K562 (cell line): ENCODE measurements at regions not wholly inside any gene's neighbourhood (a gene's known extent, or its start where the extent isn't known, plus 50 kb on each side); places are given as distances from the start of the nearest gene placed in this dataset.

ENCODE experiments used
- ATAC-seq: fragments of 200-7000 bp; cut with Tn5 transposase; 3 replicates; pipeline ENCODE4 v1.9.1; 2020; ENCODE audit warnings: moderate library complexity
- BruUV-seq: library from RNA; stranded (reverse); fragments of 400-500 nt; replicated peaks from 2 replicates; lab custom pipeline; 2021; lab: Mats Ljungman, UMichigan
- CTCF ChIA-PET: fragments of 300-600 bp; formaldehyde crosslinking; extraction: SDS; loops from one replicate; lab custom pipeline; 2021; ENCODE audit warnings: low intra/inter-chr PET ratio; lab: Yijun Ruan, JAX
- POLR2A ChIA-PET: fragments of 300-600, 350-650 bp; sonication (Branson Sonifier 250); formaldehyde crosslinking; extraction: SDS; loops from one replicate; lab custom pipeline; 2021; ENCODE audit warnings: antibody characterized with exemption, inconsistent platforms; lab: Yijun Ruan, JAX
- DNase-seq, 4 experiments: peaks; one replicate each; pipeline versions ENCODE4 v3.0.0 to v3.0.0-alpha.2; 2011 to 2018; ENCODE audit warnings: low spot score in 3 of 4, mixed read lengths in 3 of 4; ENCODE audit errors: extremely low read depth in 1 of 4
- FAIRE-seq: peaks from 2 replicates; lab custom pipeline; 2011; peaks lifted over from hg19 to GRCh38; lab: Jason Lieb, UNC
- H2AFZ ChIP-seq: 2 replicates; pipeline ENCODE4 v1.6.0; 2011; ENCODE audit warnings: low read depth, low read length, control low read depth, inconsistent platforms
- H3K27ac ChIP-seq: fragments of 200-600 bp; 3 replicates; pipeline ENCODE4 v1.8.0; 2011; ENCODE audit warnings: low read depth, mild to moderate bottlenecking, control low read depth, inconsistent platforms, low read length, moderate library complexity, mixed read lengths; ENCODE audit errors: extremely low read depth
- H3K27me3 ChIP-seq, 2 experiments: fragments of 300-600 bp in 1 of 2; 2 replicates in 1 of 2; 3 replicates in 1 of 2; pipeline versions ENCODE4 v1.6.0 to v1.8.0; 2011; ENCODE audit warnings: inconsistent platforms in 2 of 2, low read length in 2 of 2, mild to moderate bottlenecking in 1 of 2, mixed read lengths in 1 of 2, moderate library complexity in 1 of 2; ENCODE audit not compliant: control insufficient read depth in 2 of 2, insufficient read depth in 2 of 2
- H3K36me3 ChIP-seq: fragments of 300-600 bp; 3 replicates; pipeline ENCODE4 v1.8.0; 2011; ENCODE audit warnings: mild to moderate bottlenecking, low read length, inconsistent platforms; ENCODE audit not compliant: control insufficient read depth, insufficient read depth
- H3K4me1 ChIP-seq, 2 experiments: fragments of 200-600 bp in 1 of 2; replicated peaks in 1 of 2; 2 replicates in 1 of 2; 3 replicates in 1 of 2; pipeline versions ENCODE4 v1.5.1 to v1.8.0; 2011; ENCODE audit warnings: inconsistent platforms in 2 of 2, low read length in 2 of 2, mild to moderate bottlenecking in 1 of 2, mixed read lengths in 1 of 2, moderate library complexity in 1 of 2; ENCODE audit not compliant: control insufficient read depth in 2 of 2, insufficient read depth in 2 of 2
- H3K4me2 ChIP-seq: 2 replicates; pipeline ENCODE4 v1.6.1; 2011; ENCODE audit warnings: low read length, control low read depth, inconsistent platforms, mixed read lengths; ENCODE audit not compliant: insufficient read depth
- H3K4me3 ChIP-seq: fragments of 200-600 bp; sonication (generic), shearing (Covaris generic); 2 replicates; pipeline ENCODE4 v1.5.1; 2016; ENCODE audit warnings: control low read depth, inconsistent platforms
- H3K79me2 ChIP-seq: fragments of 200-600 bp; 3 replicates; pipeline ENCODE4 v1.8.0; 2011; ENCODE audit warnings: low read length, inconsistent platforms; ENCODE audit not compliant: control insufficient read depth, insufficient read depth
- H3K9ac ChIP-seq, 2 experiments: 2 replicates each; pipeline versions ENCODE4 v1.6.0 to v1.6.1; 2011; ENCODE audit warnings: low read depth in 2 of 2, low read length in 2 of 2, control low read depth in 1 of 2, inconsistent platforms in 1 of 2, mild to moderate bottlenecking in 1 of 2, mixed read lengths in 1 of 2; ENCODE audit not compliant: insufficient read depth in 1 of 2
- H3K9me1 ChIP-seq: one replicate; pipeline ENCODE4 v1.6.0; 2011; ENCODE audit warnings: inconsistent platforms, mild to moderate bottlenecking, low read length, moderate library complexity; ENCODE audit not compliant: control insufficient read depth, insufficient read depth
- H3K9me3 ChIP-seq: replicated peaks from 2 replicates; pipeline ENCODE4 v1.5.1; 2011; ENCODE audit warnings: low read depth, low read length, inconsistent platforms; ENCODE audit not compliant: control insufficient read depth, insufficient read depth
- H4K20me1 ChIP-seq: replicated peaks from 2 replicates; pipeline ENCODE4 v1.6.1; 2011; ENCODE audit warnings: low read length, inconsistent platforms, mixed read lengths; ENCODE audit not compliant: control insufficient read depth, insufficient read depth
- ATF7 ChIP-seq: fragments of 450-650 bp; IDR thresholded peaks from 2 replicates; pipeline ENCODE4 v1.7.1; 2014; ENCODE audit warnings: mild to moderate bottlenecking, moderate library complexity
- CAMTA2 ChIP-seq: fragments of 250-450 bp; sonication (Bioruptor Pico); conservative IDR thresholded peaks from 2 replicates; pipeline ENCODE4 v1.5.1; 2022
- E2F3 ChIP-seq: fragments of 250-450 bp; sonication (Bioruptor Pico); IDR thresholded peaks from 2 replicates; pipeline ENCODE4 v1.4.0; 2020; ENCODE audit warnings: mild to moderate bottlenecking
- FOSL1 ChIP-seq: fragments of 200-800 bp; sonication (Bioruptor generic); conservative IDR thresholded peaks from 2 replicates; pipeline ENCODE4 v1.6.1; 2016; ENCODE audit warnings: missing genetic modification characterization, missing compliant biosample characterization
- HLTF ChIP-seq: fragments of 450-650 bp; IDR thresholded peaks from 2 replicates; pipeline ENCODE4 v1.6.1; 2016
- MAFK ChIP-seq: IDR thresholded peaks from 2 replicates; pipeline ENCODE4 v1.6.1; 2011; ENCODE audit warnings: low read length, improper control_type of control experiment
- NFATC3 ChIP-seq: fragments of 450-650 bp; IDR thresholded peaks from 2 replicates; pipeline ENCODE4 v1.6.1; 2017; ENCODE audit warnings: mild to moderate bottlenecking
- RBM34 ChIP-seq: fragments of 200-400 bp; formaldehyde crosslinking; IDR thresholded peaks from 2 replicates; pipeline ENCODE4 v1.6.1; 2018; ENCODE audit warnings: low read length, borderline replicate concordance; ENCODE audit not compliant: insufficient read depth
- SMARCA5 ChIP-seq: fragments of 450-650 bp; IDR thresholded peaks from 2 replicates; pipeline ENCODE4 v1.6.1; 2016
- ZBTB7A ChIP-seq: IDR thresholded peaks from 2 replicates; pipeline ENCODE4 v1.6.1; 2011; ENCODE audit warnings: low read depth, mild to moderate bottlenecking, low read length, moderate library complexity, borderline replicate concordance; ENCODE audit not compliant: control insufficient read depth
- WGBS: fragments of 100-300 bp; shearing (Covaris generic); methylation state at CpG from one replicate; pipeline ENCODE4 v1.1.6; 2016; ENCODE audit warnings: low coverage, mixed read lengths; ENCODE audit not compliant: insufficient coverage; ENCODE audit errors: missing lambda C conversion rate; 5-methylcytosine and 5-hydroxymethylcytosine counted together
- in situ Hi-C: fragments of 300-500 bp; cut with MboI; formaldehyde crosslinking; loops from 4 replicates; pipeline ENCODE4 v1.15.0; 2018; ENCODE audit warnings: inconsistent platforms, mixed read lengths
- intact Hi-C: fragments of 100-400 bp; cut with micrococcal nuclease; formaldehyde crosslinking; loops from 2 replicates; pipeline ENCODE4 v1.14.2; 2022
- TF ChIP-seq, protein P1 (sequence below): IDR thresholded peaks from 2 replicates; pipeline ENCODE4 v1.6.1; 2012; ENCODE audit warnings: low read depth, low read length, improper control_type of control experiment, borderline replicate concordance
- TF ChIP-seq, protein P2 (sequence below): fragments of 450-650 bp; IDR thresholded peaks from 2 replicates; pipeline ENCODE4 v1.6.1; 2016; ENCODE audit warnings: antibody characterized with exemption
- TF ChIP-seq, protein P3 (sequence below): sonication (generic); formaldehyde crosslinking; IDR thresholded peaks from 2 replicates; pipeline ENCODE4 v1.8.0; 2023; ENCODE audit warnings: mild to moderate bottlenecking, missing genetic modification reagents
- TF ChIP-seq, protein P4 (sequence below), 3 experiments: IDR thresholded peaks in 2 of 3; conservative IDR thresholded peaks in 1 of 3; 2 replicates each; pipeline ENCODE4 v1.5.1; 2011 to 2012; ENCODE audit warnings: low read length in 3 of 3, mild to moderate bottlenecking in 3 of 3, control low read depth in 2 of 3, improper control_type of control experiment in 1 of 3, inconsistent platforms in 1 of 3, low read depth in 1 of 3, mixed read lengths in 1 of 3, moderate library complexity in 1 of 3; ENCODE audit not compliant: insufficient read depth in 2 of 3

DNA sequence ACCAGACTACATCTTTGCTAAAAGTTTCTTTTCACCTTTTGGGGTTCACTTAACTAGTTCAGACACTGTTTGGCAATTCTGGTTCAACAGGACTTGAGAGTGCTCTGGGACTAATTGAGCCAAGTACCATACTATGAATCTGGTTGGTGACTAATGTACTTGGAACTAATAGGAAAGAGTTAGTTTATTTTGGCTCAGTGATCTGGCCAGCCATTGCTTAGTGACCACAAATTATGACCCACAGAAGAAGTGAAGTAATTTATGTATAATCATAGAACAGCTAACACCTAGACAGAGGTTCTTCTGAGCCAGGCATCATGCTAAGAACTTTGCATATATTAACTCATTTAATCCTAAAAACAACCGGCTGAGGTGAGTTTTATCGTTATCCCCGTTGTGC lies 126.5 kb upstream of the JCAD start (continued):
- TF ChIP-seq, protein P1, sequence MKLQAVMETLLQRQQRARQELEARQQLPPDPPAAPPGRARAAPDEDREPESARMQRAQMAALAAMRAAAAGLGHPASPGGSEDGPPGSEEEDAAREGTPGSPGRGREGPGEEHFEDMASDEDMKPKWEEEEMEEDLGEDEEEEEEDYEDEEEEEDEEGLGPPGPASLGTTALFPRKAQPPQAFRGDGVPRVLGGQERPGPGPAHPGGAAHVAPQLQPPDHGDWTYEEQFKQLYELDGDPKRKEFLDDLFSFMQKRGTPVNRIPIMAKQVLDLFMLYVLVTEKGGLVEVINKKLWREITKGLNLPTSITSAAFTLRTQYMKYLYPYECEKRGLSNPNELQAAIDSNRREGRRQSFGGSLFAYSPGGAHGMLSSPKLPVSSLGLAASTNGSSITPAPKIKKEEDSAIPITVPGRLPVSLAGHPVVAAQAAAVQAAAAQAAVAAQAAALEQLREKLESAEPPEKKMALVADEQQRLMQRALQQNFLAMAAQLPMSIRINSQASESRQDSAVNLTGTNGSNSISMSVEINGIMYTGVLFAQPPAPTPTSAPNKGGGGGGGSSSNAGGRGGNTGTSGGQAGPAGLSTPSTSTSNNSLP: no peak
- TF ChIP-seq, protein P2, sequence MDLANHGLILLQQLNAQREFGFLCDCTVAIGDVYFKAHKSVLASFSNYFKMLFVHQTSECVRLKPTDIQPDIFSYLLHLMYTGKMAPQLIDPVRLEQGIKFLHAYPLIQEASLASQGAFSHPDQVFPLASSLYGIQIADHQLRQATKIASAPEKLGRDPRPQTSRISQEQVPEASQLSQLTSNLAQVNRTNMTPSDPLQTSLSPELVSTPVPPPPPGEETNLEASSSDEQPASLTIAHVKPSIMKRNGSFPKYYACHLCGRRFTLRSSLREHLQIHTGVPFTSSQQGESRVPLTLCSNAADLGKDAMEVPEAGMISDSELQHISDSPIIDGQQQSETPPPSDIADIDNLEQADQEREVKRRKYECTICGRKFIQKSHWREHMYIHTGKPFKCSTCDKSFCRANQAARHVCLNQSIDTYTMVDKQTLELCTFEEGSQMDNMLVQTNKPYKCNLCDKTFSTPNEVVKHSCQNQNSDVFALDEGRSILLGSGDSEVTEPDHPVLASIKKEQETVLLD: no peak
- TF ChIP-seq SMARCA5: no peak
- no peak for TF ChIP-seq E2F3

DNA sequence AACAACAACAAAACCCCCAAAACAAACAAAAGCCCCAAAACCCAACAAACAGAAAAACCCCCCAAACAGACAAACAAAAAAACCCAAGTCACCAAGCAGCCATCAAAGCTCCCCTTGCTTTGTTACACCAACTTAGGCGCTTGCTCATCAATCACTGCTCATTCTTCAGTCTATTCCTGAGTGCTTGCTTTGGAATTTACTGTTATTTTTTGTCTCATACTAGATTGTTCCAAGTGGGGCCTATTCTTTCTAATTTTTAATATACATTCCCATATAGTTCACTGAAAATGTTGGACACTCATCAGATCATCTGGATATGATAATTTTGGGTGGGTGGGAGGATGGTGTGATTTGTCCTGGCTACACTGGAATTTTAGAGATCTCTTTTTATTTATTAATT lies 126.0 kb upstream of the JCAD start:
- H3K9me3 ChIP-seq: no peaks in the 10 kb centered on the region
- 0% methylated on average over 1 of the region's 1 CpG for WGBS
- no peaks in the 10 kb centered on the region for H4K20me1 ChIP-seq
- H3K4me2 ChIP-seq: no peak overlapping the region
- CTCF ChIA-PET: interaction anchor here (1.2 kb wide), 1 partner anchor 187 kb away, joined by 4 read pairs; no protein-coding TSS in a partner anchor
- H3K4me1 ChIP-seq: no peaks in the 10 kb centered on the region
- no TSS peak for BruUV-seq
- no peaks in the 10 kb centered on the region for H3K36me3 ChIP-seq
- in situ Hi-C loops: no loop called here
- no peak for TF ChIP-seq RBM34
- no peak for TF ChIP-seq HLTF
- no peak for TF ChIP-seq FOSL1 (tag)
- TF ChIP-seq, protein P3, sequence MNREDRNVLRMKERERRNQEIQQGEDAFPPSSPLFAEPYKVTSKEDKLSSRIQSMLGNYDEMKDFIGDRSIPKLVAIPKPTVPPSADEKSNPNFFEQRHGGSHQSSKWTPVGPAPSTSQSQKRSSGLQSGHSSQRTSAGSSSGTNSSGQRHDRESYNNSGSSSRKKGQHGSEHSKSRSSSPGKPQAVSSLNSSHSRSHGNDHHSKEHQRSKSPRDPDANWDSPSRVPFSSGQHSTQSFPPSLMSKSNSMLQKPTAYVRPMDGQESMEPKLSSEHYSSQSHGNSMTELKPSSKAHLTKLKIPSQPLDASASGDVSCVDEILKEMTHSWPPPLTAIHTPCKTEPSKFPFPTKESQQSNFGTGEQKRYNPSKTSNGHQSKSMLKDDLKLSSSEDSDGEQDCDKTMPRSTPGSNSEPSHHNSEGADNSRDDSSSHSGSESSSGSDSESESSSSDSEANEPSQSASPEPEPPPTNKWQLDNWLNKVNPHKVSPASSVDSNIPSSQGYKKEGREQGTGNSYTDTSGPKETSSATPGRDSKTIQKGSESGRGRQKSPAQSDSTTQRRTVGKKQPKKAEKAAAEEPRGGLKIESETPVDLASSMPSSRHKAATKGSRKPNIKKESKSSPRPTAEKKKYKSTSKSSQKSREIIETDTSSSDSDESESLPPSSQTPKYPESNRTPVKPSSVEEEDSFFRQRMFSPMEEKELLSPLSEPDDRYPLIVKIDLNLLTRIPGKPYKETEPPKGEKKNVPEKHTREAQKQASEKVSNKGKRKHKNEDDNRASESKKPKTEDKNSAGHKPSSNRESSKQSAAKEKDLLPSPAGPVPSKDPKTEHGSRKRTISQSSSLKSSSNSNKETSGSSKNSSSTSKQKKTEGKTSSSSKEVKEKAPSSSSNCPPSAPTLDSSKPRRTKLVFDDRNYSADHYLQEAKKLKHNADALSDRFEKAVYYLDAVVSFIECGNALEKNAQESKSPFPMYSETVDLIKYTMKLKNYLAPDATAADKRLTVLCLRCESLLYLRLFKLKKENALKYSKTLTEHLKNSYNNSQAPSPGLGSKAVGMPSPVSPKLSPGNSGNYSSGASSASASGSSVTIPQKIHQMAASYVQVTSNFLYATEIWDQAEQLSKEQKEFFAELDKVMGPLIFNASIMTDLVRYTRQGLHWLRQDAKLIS (CRISPR knock-in tag): no peak
- no peak for TF ChIP-seq NFATC3
- TF ChIP-seq ATF7: no peak
- TF ChIP-seq, protein P4, sequence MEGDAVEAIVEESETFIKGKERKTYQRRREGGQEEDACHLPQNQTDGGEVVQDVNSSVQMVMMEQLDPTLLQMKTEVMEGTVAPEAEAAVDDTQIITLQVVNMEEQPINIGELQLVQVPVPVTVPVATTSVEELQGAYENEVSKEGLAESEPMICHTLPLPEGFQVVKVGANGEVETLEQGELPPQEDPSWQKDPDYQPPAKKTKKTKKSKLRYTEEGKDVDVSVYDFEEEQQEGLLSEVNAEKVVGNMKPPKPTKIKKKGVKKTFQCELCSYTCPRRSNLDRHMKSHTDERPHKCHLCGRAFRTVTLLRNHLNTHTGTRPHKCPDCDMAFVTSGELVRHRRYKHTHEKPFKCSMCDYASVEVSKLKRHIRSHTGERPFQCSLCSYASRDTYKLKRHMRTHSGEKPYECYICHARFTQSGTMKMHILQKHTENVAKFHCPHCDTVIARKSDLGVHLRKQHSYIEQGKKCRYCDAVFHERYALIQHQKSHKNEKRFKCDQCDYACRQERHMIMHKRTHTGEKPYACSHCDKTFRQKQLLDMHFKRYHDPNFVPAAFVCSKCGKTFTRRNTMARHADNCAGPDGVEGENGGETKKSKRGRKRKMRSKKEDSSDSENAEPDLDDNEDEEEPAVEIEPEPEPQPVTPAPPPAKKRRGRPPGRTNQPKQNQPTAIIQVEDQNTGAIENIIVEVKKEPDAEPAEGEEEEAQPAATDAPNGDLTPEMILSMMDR (IDR thresholded peaks at IDR 0.05 in 2 of 3, conservative IDR thresholded peaks at IDR 0.05 in 1 of 3; ENCODE audit: insufficient read depth in 2 of 3, low read depth in 1 of 3, low read length in 3 of 3): no peak
- TF ChIP-seq MAFK: no peak
- TF ChIP-seq ZBTB7A: no peak
- no peak for TF ChIP-seq CAMTA2 (CRISPR knock-in tag)
- POLR2A ChIA-PET: no interaction called here
- no peak overlapping the region for H3K9ac ChIP-seq
- no peak for ATAC-seq
- no peaks in the 10 kb centered on the region for H3K9me1 ChIP-seq
- H3K4me3 ChIP-seq: no peak overlapping the region
- no peak overlapping the region for H2AFZ ChIP-seq
- H3K79me2 ChIP-seq: no peaks in the 10 kb centered on the region
- H3K27ac ChIP-seq: no peak overlapping the region
- no peak for FAIRE-seq
- DNase-seq: no peak
- intact Hi-C loops: loop anchor here (10.0 kb wide), 1 partner anchor 171 kb away; no protein-coding TSS in a partner anchor
- H3K27me3 ChIP-seq: peaks cover 23 to 45% of the 10 kb centered on the region in 2 experiments
